ENCODE measurements at regions not wholly inside any gene's neighbourhood (a gene's known extent, or its start where the extent isn't known, plus 50 kb on each side); places are given as distances from the start of the nearest gene placed in this dataset.

DNA sequence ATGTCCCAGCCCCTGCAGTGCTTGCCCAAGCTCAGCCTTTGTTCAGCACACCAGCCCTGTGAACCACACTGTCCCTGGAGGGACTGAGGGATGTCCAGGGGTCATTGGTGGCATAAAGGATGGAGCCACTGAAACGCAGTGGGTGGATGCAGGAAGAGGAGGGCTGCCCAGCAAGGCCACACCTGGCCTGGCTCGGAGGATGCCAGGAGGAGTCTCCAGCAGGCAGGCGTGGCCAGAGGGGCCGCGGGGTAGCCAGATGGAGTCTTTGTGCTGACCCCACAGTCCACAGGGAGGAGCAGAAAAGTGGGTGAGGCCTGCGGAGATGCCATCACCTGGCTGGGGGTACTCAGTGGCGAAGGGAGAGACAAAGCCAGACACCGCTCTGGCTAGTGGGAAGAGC lies 108.5 kb upstream of the C14orf180 start:
- no peak overlapping the region for H3K27ac ChIP-seq
- TF ChIP-seq, protein P1, sequence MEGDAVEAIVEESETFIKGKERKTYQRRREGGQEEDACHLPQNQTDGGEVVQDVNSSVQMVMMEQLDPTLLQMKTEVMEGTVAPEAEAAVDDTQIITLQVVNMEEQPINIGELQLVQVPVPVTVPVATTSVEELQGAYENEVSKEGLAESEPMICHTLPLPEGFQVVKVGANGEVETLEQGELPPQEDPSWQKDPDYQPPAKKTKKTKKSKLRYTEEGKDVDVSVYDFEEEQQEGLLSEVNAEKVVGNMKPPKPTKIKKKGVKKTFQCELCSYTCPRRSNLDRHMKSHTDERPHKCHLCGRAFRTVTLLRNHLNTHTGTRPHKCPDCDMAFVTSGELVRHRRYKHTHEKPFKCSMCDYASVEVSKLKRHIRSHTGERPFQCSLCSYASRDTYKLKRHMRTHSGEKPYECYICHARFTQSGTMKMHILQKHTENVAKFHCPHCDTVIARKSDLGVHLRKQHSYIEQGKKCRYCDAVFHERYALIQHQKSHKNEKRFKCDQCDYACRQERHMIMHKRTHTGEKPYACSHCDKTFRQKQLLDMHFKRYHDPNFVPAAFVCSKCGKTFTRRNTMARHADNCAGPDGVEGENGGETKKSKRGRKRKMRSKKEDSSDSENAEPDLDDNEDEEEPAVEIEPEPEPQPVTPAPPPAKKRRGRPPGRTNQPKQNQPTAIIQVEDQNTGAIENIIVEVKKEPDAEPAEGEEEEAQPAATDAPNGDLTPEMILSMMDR (IDR thresholded peaks at IDR 0.05): no peak
- no peak for TF ChIP-seq ZFX (IDR thresholded peaks at IDR 0.05; ENCODE audit: borderline replicate concordance)

DNA sequence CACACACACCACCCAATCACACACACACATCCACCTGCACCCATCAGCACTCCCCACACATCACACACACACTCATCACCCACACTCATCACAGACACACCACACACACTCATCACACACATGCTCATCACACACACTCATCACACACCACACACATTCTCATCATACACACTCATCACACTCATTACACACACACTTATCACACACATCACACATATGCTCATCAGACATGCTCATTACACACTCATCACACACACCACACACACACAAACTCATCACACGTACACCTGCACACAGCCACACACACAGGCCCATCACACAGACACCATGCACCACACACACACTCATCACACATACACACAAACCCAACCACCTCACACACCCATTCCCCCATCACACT lies 107.5 kb upstream of the C14orf180 start:
- H3K27ac ChIP-seq: no peak overlapping the region
- TF ChIP-seq, protein P1 (IDR thresholded peaks at IDR 0.05): no peak
- TF ChIP-seq ZFX (IDR thresholded peaks at IDR 0.05; ENCODE audit: borderline replicate concordance): no peak

DNA sequence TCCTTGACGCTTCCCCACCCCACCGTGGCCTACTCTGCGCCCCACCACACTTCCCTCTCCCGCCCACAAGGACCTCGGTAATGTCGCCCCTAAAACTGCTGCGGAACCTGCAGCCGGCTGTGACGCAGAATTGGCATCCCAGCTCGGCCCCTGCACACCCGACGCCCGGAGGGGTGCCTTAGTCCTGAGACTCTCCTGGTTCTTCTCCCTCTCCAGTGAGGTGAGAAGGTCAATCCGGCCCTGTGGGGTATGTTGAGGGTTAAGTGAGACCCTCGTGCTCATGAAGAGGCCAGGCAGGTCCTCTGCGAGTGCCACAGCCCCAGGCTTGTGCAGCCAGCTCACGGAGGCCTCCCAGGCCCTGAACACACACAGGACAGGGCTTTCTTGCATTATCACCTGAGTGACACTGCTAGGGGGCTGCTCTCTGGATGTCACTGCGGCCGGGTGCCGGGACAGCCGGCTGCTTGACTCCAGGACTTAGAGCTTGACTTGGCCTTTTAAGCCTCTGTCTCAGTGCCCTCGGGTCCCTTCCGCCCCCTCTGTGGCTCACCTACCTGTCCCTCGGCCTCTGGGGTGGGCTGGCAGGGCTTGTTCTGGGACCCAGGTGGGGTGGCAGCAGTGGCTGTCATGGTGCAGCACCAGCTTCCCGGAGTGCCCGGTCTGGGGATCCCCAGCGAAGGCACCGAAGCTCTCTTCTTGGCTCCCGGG lies 106.9 kb upstream of the C14orf180 start:
- no peak overlapping the region for H3K27ac ChIP-seq
- TF ChIP-seq, protein P1 (IDR thresholded peaks at IDR 0.05): no peak

DNA sequence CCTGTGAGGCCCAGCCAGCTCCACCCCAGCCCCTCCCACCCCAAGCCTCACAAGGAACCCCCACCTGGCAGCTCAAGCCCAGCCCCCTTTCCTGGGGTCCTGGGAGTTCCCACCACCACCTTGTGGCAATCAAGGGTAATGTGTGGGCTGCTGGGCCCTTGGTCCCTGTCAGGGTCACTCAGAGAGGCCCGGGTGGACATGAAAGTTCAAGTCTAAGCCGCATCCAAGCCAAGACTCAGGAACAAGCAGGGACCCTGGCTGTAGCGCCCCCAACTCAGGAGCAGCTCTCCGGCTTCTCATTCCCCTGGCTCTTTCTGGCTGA lies 106.4 kb upstream of the C14orf180 start:
- H3K27ac ChIP-seq: no peak overlapping the region
- TF ChIP-seq, protein P1 (IDR thresholded peaks at IDR 0.05): no peak
- no peak for TF ChIP-seq ZFX (IDR thresholded peaks at IDR 0.05; ENCODE audit: borderline replicate concordance)

DNA sequence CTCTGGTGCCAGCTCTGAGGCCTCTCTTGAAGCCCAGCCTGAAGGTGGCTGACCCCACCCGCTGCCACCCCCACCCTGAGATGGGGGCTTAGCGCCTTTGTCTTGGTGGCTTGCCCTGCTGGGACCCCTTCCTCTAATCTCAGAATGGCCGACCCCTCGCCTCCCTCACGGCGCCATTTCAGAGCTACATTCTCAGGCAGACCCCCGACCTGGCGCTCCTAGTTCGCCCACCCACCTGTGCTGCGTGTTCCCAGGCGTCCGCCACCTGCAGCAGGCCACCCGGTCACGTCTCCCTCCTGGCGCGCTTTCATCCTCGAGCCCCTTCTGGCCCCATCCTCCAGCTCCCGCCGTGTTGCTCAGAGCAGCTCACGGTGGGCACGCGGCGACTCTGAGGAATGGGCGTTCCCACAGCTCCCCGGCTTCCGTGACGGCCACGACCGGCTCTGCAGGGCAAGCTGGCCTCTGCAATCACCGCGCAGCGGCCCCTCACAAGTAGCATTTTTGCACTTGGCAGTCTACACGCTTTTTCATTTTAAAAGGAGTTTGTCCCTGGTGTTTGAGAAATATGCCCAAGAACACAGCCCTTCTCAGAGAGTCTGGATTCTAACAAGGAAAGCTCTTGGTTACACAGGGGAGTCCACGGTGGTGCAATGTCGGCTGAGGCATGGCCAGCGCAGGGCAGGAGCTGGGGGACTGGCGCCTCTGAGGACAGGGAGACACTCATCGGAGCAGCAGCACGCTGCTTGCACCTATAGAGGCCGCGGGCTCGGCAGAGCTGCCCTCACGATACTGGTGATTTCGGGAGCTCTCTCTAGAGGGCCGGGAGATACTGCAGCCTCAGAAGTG lies 105.7 kb upstream of the C14orf180 start:
- TF ChIP-seq, protein P1 (IDR thresholded peaks at IDR 0.05): no peak
- no peak for TF ChIP-seq ZFX (IDR thresholded peaks at IDR 0.05; ENCODE audit: borderline replicate concordance)
- no peak overlapping the region for H3K27ac ChIP-seq

DNA sequence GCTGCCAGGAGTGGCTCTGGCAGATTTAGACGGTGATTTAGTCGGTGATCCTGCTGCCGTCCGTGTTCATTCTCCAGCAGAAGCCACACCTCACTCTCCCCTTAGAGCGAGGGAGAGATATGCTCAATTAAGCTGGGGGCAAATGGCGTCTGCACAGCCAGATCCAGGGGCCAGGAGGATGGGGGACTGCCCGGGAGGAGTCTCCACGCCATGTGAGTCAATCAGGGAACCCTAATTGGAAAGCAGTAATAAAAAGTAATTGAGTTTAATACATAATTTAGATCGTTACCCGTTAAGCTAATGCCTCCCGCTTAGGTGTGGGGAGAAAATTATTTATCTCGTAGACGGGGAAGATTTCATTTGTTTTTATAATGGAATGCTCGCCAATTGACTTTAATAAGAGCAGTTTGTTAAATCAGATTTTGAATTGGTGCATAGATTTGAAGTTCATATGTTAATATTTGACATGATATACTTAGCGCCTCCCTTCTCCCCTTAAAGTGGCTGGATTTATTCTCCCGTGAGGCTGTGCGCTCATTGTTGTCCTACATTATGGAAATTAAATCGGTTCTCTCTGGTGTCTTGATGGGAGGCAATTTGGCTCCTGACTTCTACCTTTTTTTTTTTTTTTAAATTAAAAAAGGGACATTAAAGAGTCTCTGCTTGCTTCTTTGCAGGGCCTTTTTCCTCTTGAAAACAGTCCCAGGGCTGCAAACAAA lies 104.9 kb upstream of the C14orf180 start:
- TF ChIP-seq, protein P1 (IDR thresholded peaks at IDR 0.05): no peak
- no peak for TF ChIP-seq ZFX (IDR thresholded peaks at IDR 0.05; ENCODE audit: borderline replicate concordance)
- H3K27ac ChIP-seq: no peak overlapping the region

Measured in 22Rv1 (cell line).